ENCODE measurements at regions not wholly inside any gene's neighbourhood (a gene's known extent, or its start where the extent isn't known, plus 50 kb on each side); places are given as distances from the start of the nearest gene placed in this dataset.
"Not testable (repeated sequence)": the region's sequence is repeated elsewhere in the genome, so short reads cannot be mapped to it uniquely, and the experiment has no call there.

DNA sequence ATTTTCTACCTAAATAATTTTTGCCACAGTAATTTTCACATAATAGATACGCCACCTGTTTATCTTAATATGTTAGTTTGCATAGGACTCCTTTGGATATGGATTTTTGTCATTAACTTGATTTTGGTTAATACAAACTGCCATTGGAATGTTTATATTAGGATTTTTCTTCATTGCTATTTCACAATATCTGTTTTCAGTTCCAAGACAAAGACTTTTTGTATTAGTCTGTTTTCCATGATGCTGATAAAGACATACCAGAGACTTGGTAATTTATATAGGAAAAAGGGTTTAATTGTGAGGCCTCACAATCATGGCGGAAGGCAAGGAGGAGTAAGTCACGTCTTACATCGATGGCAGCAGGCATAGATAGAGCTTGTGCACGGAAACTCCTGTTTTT is 503.1 kb upstream of the TMEFF2 start:
- intact Hi-C loops (cut with DNase I; ENCODE audit: low total_unique reads): no loop called here
- TF ChIP-seq, protein P1, sequence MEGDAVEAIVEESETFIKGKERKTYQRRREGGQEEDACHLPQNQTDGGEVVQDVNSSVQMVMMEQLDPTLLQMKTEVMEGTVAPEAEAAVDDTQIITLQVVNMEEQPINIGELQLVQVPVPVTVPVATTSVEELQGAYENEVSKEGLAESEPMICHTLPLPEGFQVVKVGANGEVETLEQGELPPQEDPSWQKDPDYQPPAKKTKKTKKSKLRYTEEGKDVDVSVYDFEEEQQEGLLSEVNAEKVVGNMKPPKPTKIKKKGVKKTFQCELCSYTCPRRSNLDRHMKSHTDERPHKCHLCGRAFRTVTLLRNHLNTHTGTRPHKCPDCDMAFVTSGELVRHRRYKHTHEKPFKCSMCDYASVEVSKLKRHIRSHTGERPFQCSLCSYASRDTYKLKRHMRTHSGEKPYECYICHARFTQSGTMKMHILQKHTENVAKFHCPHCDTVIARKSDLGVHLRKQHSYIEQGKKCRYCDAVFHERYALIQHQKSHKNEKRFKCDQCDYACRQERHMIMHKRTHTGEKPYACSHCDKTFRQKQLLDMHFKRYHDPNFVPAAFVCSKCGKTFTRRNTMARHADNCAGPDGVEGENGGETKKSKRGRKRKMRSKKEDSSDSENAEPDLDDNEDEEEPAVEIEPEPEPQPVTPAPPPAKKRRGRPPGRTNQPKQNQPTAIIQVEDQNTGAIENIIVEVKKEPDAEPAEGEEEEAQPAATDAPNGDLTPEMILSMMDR (IDR thresholded peaks at IDR 0.05 in 8 of 11, conservative IDR thresholded peaks at IDR 0.05 in 3 of 11): no peak
- TF ChIP-seq POLR2A (IDR thresholded peaks at IDR 0.05): no peak
- no peak for TF ChIP-seq POLR2AphosphoS5 (IDR thresholded peaks at IDR 0.05)
- Histone ChIP-seq H3K27ac (no peak overlapping the region), H3K36me3 (no peaks in the 10 kb centered on the region), H3K27me3 (replicated peaks in 1 of 7) (no peaks in the 10 kb centered on the region), H3K4me3 (no peak overlapping the region), H3K4me1 (no peaks in the 10 kb centered on the region), H3K9me3 (no peaks in the 10 kb centered on the region)
- WGBS, 5 donors: 81 to 91% (median 86%) methylated on average over 5 of the region's 5 CpGs
- DNase-seq: no peak

DNA sequence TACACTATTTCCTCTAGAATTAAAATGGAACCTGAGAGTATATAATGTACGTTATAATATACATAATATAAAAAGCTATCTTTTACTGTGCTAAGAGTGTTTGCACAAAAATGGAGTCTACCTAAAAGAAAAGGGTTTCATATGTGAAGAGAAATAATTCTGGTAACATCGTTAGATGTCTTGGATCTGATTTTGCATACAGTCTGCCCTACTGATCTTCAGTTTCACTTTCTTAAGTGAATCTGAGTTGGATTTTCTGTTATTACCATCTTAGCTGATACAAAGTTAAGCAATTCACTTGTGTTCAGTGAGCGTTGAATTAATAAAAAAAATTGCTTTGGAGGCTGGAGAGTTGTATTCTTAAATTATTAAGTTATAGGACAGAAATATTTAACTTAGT is 502.1 kb upstream of the TMEFF2 start:
- no peak for DNase-seq
- 79 to 89% (median 83%) methylated on average over 3 of the region's 3 CpGs for WGBS, 5 donors
- Histone ChIP-seq H3K27ac (no peak overlapping the region), H3K27me3 (replicated peaks in 1 of 7) (no peaks in the 10 kb centered on the region), H3K4me1 (no peaks in the 10 kb centered on the region), H3K9me3 (no peaks in the 10 kb centered on the region), H3K36me3 (no peaks in the 10 kb centered on the region), H3K4me3 (no peak overlapping the region)
- TF ChIP-seq POLR2AphosphoS5 (IDR thresholded peaks at IDR 0.05) (no peak), POLR2A (IDR thresholded peaks at IDR 0.05) (no peak)
- TF ChIP-seq, protein P1 (IDR thresholded peaks at IDR 0.05 in 8 of 11, conservative IDR thresholded peaks at IDR 0.05 in 3 of 11): no peak
- intact Hi-C loops (cut with DNase I; ENCODE audit: low total_unique reads): no loop called here

DNA sequence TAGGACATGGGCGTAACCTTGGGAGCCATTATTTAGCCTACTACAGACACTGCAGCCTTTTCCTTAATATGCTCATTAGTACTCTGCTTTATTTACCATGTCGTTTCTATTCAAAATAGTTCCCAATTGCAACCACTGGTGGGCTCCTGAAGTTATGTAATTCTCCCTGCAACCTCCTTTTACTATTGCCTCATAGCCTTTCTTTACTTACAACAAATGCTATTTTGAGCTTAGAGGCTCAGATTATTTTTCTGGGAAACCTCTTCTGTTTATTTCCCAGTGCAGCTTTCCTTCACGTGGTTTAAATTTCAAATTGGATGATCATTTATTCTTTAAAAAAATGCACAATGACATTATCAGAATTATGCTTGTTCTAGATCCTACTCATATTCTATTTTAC is 492.3 kb upstream of the TMEFF2 start:
- intact Hi-C loops (cut with DNase I; ENCODE audit: low total_unique reads): no loop called here
- H3K9me3 ChIP-seq: no peaks in the 10 kb centered on the region
- DNase-seq: no peak
- no peak overlapping the region for H3K4me3 ChIP-seq
- H3K4me1 ChIP-seq: no peaks in the 10 kb centered on the region
- no peaks in the 10 kb centered on the region for H3K36me3 ChIP-seq
- no peaks in the 10 kb centered on the region for H3K27me3 ChIP-seq (replicated peaks in 1 of 7)
- WGBS, 5 donors: 58 to 76% (median 66%) methylated on average over 3 of the region's 3 CpGs
- no peak overlapping the region for H3K27ac ChIP-seq
- no peak for TF ChIP-seq POLR2AphosphoS5 (IDR thresholded peaks at IDR 0.05)
- TF ChIP-seq, protein P1 (IDR thresholded peaks at IDR 0.05 in 8 of 11, conservative IDR thresholded peaks at IDR 0.05 in 3 of 11): no peak
- TF ChIP-seq POLR2A (IDR thresholded peaks at IDR 0.05): no peak

DNA sequence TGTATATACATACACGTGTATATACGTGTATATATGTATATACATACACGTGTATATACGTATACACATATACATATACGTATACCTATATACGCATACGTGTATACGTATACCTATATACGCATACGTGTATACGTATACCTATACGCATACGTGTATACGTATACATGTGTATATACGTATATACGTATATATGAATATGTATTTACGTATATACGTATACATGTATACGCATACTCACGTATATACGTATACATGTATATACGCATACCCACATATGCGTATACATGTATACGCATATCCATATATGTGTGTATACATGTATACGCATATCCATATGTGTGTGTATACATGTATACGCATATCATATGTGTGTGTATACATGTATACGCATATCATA is 487.8 kb upstream of the TMEFF2 start:
- H3K9me3 ChIP-seq; DNase-seq; H3K27me3 ChIP-seq (replicated peaks in 1 of 7); intact Hi-C loops (cut with DNase I; ENCODE audit: low total_unique reads); H3K27ac ChIP-seq; H3K4me3 ChIP-seq; H3K36me3 ChIP-seq; H3K4me1 ChIP-seq: not testable (repeated sequence)
- 94 to 98% (median 97%) methylated on average over 27 of the region's 27 CpGs for WGBS, 5 donors

DNA sequence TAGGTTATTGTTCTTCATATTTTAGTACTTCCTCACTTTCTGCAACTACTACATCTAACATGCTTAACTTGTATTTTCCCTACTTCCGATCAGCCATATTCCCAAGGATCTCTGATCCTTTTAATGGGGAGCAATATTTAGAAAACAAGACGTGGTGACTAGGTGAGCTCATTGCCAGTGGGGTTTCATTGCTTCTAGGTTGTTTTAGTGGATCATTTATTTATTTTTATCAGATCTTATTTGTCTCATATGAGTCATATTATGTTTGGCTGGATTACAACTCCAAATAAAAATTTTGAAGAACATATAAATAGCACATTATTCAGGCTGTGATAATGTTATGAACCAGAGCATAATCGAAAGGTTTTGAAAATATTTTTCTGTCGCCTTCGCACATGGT is 480.9 kb upstream of the TMEFF2 start:
- TF ChIP-seq POLR2AphosphoS5 (IDR thresholded peaks at IDR 0.05) (no peak), POLR2A (IDR thresholded peaks at IDR 0.05) (no peak)
- no peak overlapping the region for H3K4me3 ChIP-seq
- no peak for DNase-seq
- 83 to 89% (median 85%) methylated on average over 5 of the region's 5 CpGs for WGBS, 5 donors
- H3K27me3 ChIP-seq (replicated peaks in 1 of 7): no peaks in the 10 kb centered on the region
- no peak overlapping the region for H3K27ac ChIP-seq
- H3K9me3 ChIP-seq: no peaks in the 10 kb centered on the region
- no peaks in the 10 kb centered on the region for H3K36me3 ChIP-seq
- intact Hi-C loops (cut with DNase I; ENCODE audit: low total_unique reads): no loop called here
- H3K4me1 ChIP-seq: no peaks in the 10 kb centered on the region

All from spleen (tissue), 11 donors.